GM12878 (cell line): ENCODE measurements at regions not wholly inside any gene's neighbourhood (a gene's known extent, or its start where the extent isn't known, plus 50 kb on each side); places are given as distances from the start of the nearest gene placed in this dataset.

ENCODE experiments used
- ATAC-seq: fragments of 200-7000 bp; cut with Tn5 transposase; 3 replicates; pipeline ENCODE4 v1.9.1; 2020; ENCODE audit warnings: mild to moderate bottlenecking, moderate library complexity
- BruUV-seq: library from RNA; stranded (reverse); fragments of 400-500 nt; replicated peaks from 2 replicates; lab custom pipeline; 2021; lab: Mats Ljungman, UMichigan
- CTCF ChIA-PET: fragments of 300-600 bp; sonication (Branson Sonifier 250); formaldehyde crosslinking; extraction: SDS; loops from one replicate; lab custom pipeline; 2021; ENCODE audit warnings: inconsistent platforms; lab: Yijun Ruan, JAX
- POLR2A ChIA-PET: fragments of 350-600 bp; formaldehyde crosslinking; extraction: SDS; loops from one replicate; lab custom pipeline; 2021; ENCODE audit warnings: inconsistent platforms; lab: Charles Lee
- RAD21 ChIA-PET: fragments of 300-600 bp; sonication (Branson Sonifier 250); formaldehyde crosslinking; loops from one replicate; lab custom pipeline; 2023; ENCODE audit warnings: antibody characterized with exemption; ENCODE audit not compliant: unreplicated experiment; lab: Charles Lee
- SMC1A ChIA-PET: fragments of 300-600 bp; sonication (Branson Sonifier 250); formaldehyde crosslinking; loops from one replicate; lab custom pipeline; 2023; ENCODE audit not compliant: unreplicated experiment, uncharacterized antibody; lab: Charles Lee
- DNase-seq: peaks from one replicate; pipeline ENCODE4 v3.0.0-alpha.2; 2011; ENCODE audit warnings: low read depth, low spot score
- FAIRE-seq: peaks from 3 replicates; lab custom pipeline; 2011; peaks lifted over from hg19 to GRCh38; lab: Jason Lieb, UNC
- H2AFZ ChIP-seq: 2 replicates; pipeline ENCODE4 v1.6.0; 2011; ENCODE audit warnings: low read depth, low read length, control low read depth; ENCODE audit not compliant: control insufficient read depth
- H3K27ac ChIP-seq: 2 replicates; pipeline ENCODE4 v1.5.1; 2011; ENCODE audit warnings: control low read depth; ENCODE audit not compliant: control insufficient read depth, insufficient read depth
- H3K27me3 ChIP-seq, 2 experiments: replicated peaks in 1 of 2; 2 replicates each; pipeline versions ENCODE4 v1.6.0 to v1.6.1; 2011; ENCODE audit warnings: low read length in 1 of 2; ENCODE audit not compliant: control insufficient read depth in 2 of 2, insufficient read depth in 2 of 2
- H3K36me3 ChIP-seq, 2 experiments: 2 replicates each; pipeline ENCODE4 v1.5.1; 2011; ENCODE audit warnings: low read length in 1 of 2; ENCODE audit not compliant: control insufficient read depth in 2 of 2, insufficient read depth in 2 of 2
- H3K4me1 ChIP-seq: 2 replicates; pipeline ENCODE4 v1.6.1; 2011; ENCODE audit warnings: mild to moderate bottlenecking, low read length, moderate library complexity, mixed read lengths; ENCODE audit not compliant: control insufficient read depth, insufficient read depth
- H3K4me2 ChIP-seq: 2 replicates; pipeline ENCODE4 v1.6.0; 2011; ENCODE audit warnings: control low read depth; ENCODE audit not compliant: control insufficient read depth, insufficient read depth
- H3K4me3 ChIP-seq: fragments of 200-600 bp; sonication (generic); 2 replicates; pipeline ENCODE4 v1.5.1; 2016
- H3K79me2 ChIP-seq: 2 replicates; pipeline ENCODE4 v1.6.0; 2011; ENCODE audit warnings: low read length; ENCODE audit not compliant: control insufficient read depth, insufficient read depth
- H3K9ac ChIP-seq: 2 replicates; pipeline ENCODE4 v1.8.0; 2011; ENCODE audit warnings: low read length, control low read depth, mixed read lengths; ENCODE audit not compliant: control insufficient read depth, insufficient read depth
- H3K9me3 ChIP-seq: replicated peaks from 3 replicates; pipeline ENCODE4 v1.5.1; 2011; ENCODE audit warnings: mild to moderate bottlenecking, low read length; ENCODE audit not compliant: control insufficient read depth, insufficient read depth
- H4K20me1 ChIP-seq: 2 replicates; pipeline ENCODE4 v1.6.0; 2011; ENCODE audit not compliant: control insufficient read depth, insufficient read depth
- ATF7 ChIP-seq: fragments of 450-650 bp; IDR thresholded peaks from 2 replicates; pipeline ENCODE4 v1.6.1; 2016; ENCODE audit warnings: low read depth, mild to moderate bottlenecking
- ETV6 ChIP-seq, 2 experiments: fragments of 450-650 bp in 1 of 2; IDR thresholded peaks in 1 of 2; conservative IDR thresholded peaks in 1 of 2; 2 replicates each; pipeline ENCODE4 v1.6.1; 2014; ENCODE audit warnings: antibody characterized with exemption in 1 of 2, borderline replicate concordance in 1 of 2, low read depth in 1 of 2, mild to moderate bottlenecking in 1 of 2, moderate library complexity in 1 of 2
- GABPA ChIP-seq: IDR thresholded peaks from 2 replicates; pipeline ENCODE4 v1.6.1; 2014; ENCODE audit warnings: antibody characterized with exemption, low read depth, mild to moderate bottlenecking, inconsistent platforms
- IKZF2 ChIP-seq, 2 experiments: fragments of 450-650 bp; IDR thresholded peaks; 2 replicates each; pipeline ENCODE4 v1.6.1; 2017; ENCODE audit warnings: mild to moderate bottlenecking in 2 of 2, moderate library complexity in 2 of 2
- IRF5 ChIP-seq: fragments of 450-650 bp; IDR thresholded peaks from 2 replicates; pipeline ENCODE4 v1.6.1; 2017; ENCODE audit warnings: borderline replicate concordance
- KAT2A ChIP-seq: conservative IDR thresholded peaks from 2 replicates; pipeline ENCODE4 v1.6.1; 2011; ENCODE audit warnings: low read depth, low read length; ENCODE audit not compliant: control insufficient read depth
- KDM1A ChIP-seq: fragments of 200-600 bp; sonication (generic); IDR thresholded peaks from 2 replicates; pipeline ENCODE4 v1.6.1; 2016; ENCODE audit warnings: borderline replicate concordance
- MXI1 ChIP-seq: fragments of 150-350 bp; IDR thresholded peaks from 2 replicates; pipeline ENCODE4 v1.6.1; 2011; ENCODE audit warnings: low read depth, mild to moderate bottlenecking, inconsistent platforms, low read length, improper control_type of control experiment
- TARDBP ChIP-seq: IDR thresholded peaks from 2 replicates; pipeline ENCODE4 v1.6.1; 2016; ENCODE audit warnings: borderline replicate concordance
- TCF12 ChIP-seq: IDR thresholded peaks from 2 replicates; pipeline ENCODE4 v1.6.1; 2011; ENCODE audit warnings: low read depth, mild to moderate bottlenecking, low read length
- TCF7 ChIP-seq: IDR thresholded peaks from 2 replicates; pipeline ENCODE4 v1.6.1; 2014; ENCODE audit warnings: antibody characterized with exemption, borderline replicate concordance
- ZNF622 ChIP-seq: fragments of 450-650 bp; IDR thresholded peaks from 2 replicates; pipeline ENCODE4 v1.6.1; 2017; ENCODE audit warnings: mild to moderate bottlenecking, inconsistent platforms
- WGBS: methylation state at CpG from one replicate; pipeline ENCODE4 v1.1.6; 2016; ENCODE audit warnings: low lambda C conversion rate; ENCODE audit not compliant: insufficient replicate concordance, insufficient coverage; ENCODE audit errors: missing lambda C conversion rate; 5-methylcytosine and 5-hydroxymethylcytosine counted together
- in situ Hi-C: fragments of 300-500 bp; cut with MboI; formaldehyde crosslinking; loops from 9 replicates; pipeline ENCODE4 v1.14.3; 2018; ENCODE audit warnings: mixed read lengths
- intact Hi-C: fragments of 100-400 bp; cut with micrococcal nuclease; formaldehyde crosslinking; loops from one replicate; pipeline ENCODE4 v1.14.2; 2022; ENCODE audit not compliant: unreplicated experiment
- TF ChIP-seq, protein P1 (sequence below): IDR thresholded peaks from 2 replicates; pipeline ENCODE4 v1.6.1; 2011; ENCODE audit warnings: low read depth, low read length, improper control_type of control experiment, borderline replicate concordance
- TF ChIP-seq, protein P2 (sequence below): fragments of 450-650 bp; IDR thresholded peaks from 2 replicates; pipeline ENCODE4 v1.6.1; 2018; ENCODE audit warnings: mild to moderate bottlenecking, low read depth, moderate library complexity; ENCODE audit not compliant: partially characterized antibody

DNA sequence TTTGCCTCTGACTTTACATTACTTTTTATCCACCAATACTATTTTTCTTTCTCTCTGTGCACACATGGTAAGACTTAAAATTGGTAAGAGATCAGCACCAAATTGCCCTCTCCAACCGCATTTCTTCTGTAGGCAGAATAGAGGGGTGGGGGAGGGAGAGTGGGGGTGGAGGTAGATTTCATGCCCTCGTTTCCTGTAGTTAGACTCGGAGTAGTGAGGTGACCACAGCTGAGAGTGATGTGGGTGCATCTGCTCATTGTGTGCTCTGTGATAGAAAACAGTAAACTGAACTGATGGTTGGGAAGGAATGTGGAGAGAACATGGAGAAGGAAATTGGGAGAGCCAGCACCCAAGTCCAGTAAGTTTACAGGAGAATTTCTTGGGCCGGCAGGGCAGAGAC, 498.3 kb downstream of the IRX1 start:
- ATAC-seq: no peak
- no peak for DNase-seq
- no TSS peak for BruUV-seq
- POLR2A ChIA-PET: no interaction called here
- SMC1A ChIA-PET: interaction anchor here (0.7 kb wide), 1 partner anchor 957 kb away, joined by 3 read pairs; no protein-coding TSS in a partner anchor
- no peak overlapping the region for H3K9ac ChIP-seq
- no peaks in the 10 kb centered on the region for H3K36me3 ChIP-seq
- H3K27ac ChIP-seq: no peak overlapping the region
- H3K4me2 ChIP-seq: no peak overlapping the region
- H3K4me3 ChIP-seq: no peak overlapping the region
- no peak overlapping the region for H2AFZ ChIP-seq
- H4K20me1 ChIP-seq: no peaks in the 10 kb centered on the region
- RAD21 ChIA-PET: no interaction called here
- WGBS: 36% methylated on average over 4 of the region's 4 CpGs
- H3K27me3 ChIP-seq: no peaks in the 10 kb centered on the region
- H3K9me3 ChIP-seq: no peaks in the 10 kb centered on the region; the same call in 2 of the 3 replicates
- no peak for FAIRE-seq
- intact Hi-C loops (no loop called here), in situ Hi-C loops (no loop called here)
- CTCF ChIA-PET: no interaction called here
- TF ChIP-seq MXI1: no peak
- TF ChIP-seq TCF7: no peak
- TF ChIP-seq ETV6 (conservative IDR thresholded peaks at IDR 0.05 in 1 of 2, IDR thresholded peaks at IDR 0.05 in 1 of 2; ENCODE audit: borderline replicate concordance in 1 of 2, low read depth in 1 of 2): no peak
- TF ChIP-seq TCF12: no peak
- TF ChIP-seq, protein P1, sequence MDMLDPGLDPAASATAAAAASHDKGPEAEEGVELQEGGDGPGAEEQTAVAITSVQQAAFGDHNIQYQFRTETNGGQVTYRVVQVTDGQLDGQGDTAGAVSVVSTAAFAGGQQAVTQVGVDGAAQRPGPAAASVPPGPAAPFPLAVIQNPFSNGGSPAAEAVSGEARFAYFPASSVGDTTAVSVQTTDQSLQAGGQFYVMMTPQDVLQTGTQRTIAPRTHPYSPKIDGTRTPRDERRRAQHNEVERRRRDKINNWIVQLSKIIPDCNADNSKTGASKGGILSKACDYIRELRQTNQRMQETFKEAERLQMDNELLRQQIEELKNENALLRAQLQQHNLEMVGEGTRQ: no peak
- TF ChIP-seq IKZF2 (IDR thresholded peaks at IDR 0.05): no peak
- TF ChIP-seq IRF5: no peak
- no peak for TF ChIP-seq KAT2A
- TF ChIP-seq KDM1A: no peak
- no peak for TF ChIP-seq GABPA
- TF ChIP-seq TARDBP: no peak
- no peak for TF ChIP-seq ZNF622
- TF ChIP-seq, protein P2, sequence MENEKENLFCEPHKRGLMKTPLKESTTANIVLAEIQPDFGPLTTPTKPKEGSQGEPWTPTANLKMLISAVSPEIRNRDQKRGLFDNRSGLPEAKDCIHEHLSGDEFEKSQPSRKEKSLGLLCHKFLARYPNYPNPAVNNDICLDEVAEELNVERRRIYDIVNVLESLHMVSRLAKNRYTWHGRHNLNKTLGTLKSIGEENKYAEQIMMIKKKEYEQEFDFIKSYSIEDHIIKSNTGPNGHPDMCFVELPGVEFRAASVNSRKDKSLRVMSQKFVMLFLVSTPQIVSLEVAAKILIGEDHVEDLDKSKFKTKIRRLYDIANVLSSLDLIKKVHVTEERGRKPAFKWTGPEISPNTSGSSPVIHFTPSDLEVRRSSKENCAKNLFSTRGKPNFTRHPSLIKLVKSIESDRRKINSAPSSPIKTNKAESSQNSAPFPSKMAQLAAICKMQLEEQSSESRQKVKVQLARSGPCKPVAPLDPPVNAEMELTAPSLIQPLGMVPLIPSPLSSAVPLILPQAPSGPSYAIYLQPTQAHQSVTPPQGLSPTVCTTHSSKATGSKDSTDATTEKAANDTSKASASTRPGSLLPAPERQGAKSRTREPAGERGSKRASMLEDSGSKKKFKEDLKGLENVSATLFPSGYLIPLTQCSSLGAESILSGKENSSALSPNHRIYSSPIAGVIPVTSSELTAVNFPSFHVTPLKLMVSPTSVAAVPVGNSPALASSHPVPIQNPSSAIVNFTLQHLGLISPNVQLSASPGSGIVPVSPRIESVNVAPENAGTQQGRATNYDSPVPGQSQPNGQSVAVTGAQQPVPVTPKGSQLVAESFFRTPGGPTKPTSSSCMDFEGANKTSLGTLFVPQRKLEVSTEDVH: no peak
- no peak for TF ChIP-seq ATF7
- TF ChIP-seq, all 136 proteins: peak for 0
- no peaks in the 10 kb centered on the region for H3K4me1 ChIP-seq
- no peaks in the 10 kb centered on the region for H3K79me2 ChIP-seq
